WI38 (cell line): ENCODE measurements at regions not wholly inside any gene's neighbourhood (a gene's known extent, or its start where the extent isn't known, plus 50 kb on each side); places are given as distances from the start of the nearest gene placed in this dataset.

Experiments
- H3K4me3 ChIP-seq: 2 replicates; pipeline ENCODE4 v1.5.1; 2011; ENCODE audit warnings: low read depth, mild to moderate bottlenecking, control low read depth, low read length
- TF ChIP-seq, protein P1 (sequence below): IDR thresholded peaks from 2 replicates; pipeline ENCODE4 v1.5.1; 2012; ENCODE audit warnings: low read depth, mild to moderate bottlenecking, control low read depth, low read length

- no peak overlapping the region for H3K4me3 ChIP-seq
- TF ChIP-seq, protein P1, sequence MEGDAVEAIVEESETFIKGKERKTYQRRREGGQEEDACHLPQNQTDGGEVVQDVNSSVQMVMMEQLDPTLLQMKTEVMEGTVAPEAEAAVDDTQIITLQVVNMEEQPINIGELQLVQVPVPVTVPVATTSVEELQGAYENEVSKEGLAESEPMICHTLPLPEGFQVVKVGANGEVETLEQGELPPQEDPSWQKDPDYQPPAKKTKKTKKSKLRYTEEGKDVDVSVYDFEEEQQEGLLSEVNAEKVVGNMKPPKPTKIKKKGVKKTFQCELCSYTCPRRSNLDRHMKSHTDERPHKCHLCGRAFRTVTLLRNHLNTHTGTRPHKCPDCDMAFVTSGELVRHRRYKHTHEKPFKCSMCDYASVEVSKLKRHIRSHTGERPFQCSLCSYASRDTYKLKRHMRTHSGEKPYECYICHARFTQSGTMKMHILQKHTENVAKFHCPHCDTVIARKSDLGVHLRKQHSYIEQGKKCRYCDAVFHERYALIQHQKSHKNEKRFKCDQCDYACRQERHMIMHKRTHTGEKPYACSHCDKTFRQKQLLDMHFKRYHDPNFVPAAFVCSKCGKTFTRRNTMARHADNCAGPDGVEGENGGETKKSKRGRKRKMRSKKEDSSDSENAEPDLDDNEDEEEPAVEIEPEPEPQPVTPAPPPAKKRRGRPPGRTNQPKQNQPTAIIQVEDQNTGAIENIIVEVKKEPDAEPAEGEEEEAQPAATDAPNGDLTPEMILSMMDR = no peak
Observed at GRCh38 chr5:157912621-157913325, 53.8 kb upstream of the CLINT1 start.

GRCh38 chr5:157911568-157911967, 52.6 kb upstream of the CLINT1 start:
- TF ChIP-seq, protein P1 = no peak

More at GRCh38 chr5:157911568-157911967, 52.6 kb upstream of the CLINT1 start:
- H3K4me3 ChIP-seq = no peak overlapping the region
